H9 (cell line): ENCODE measurements at regions not wholly inside any gene's neighbourhood (a gene's known extent, or its start where the extent isn't known, plus 50 kb on each side); places are given as distances from the start of the nearest gene placed in this dataset.

Source experiments
- DNase-seq: peaks from one replicate; pipeline ENCODE4 v3.0.0-alpha.2; 2017
- H2AFZ ChIP-seq: one replicate; pipeline ENCODE4 v1.6.1; 2013; ENCODE audit warnings: mild to moderate bottlenecking, low read length, control low read depth, moderate library complexity
- H2AK5ac ChIP-seq: 2 replicates; pipeline ENCODE4 v1.6.1; 2013; ENCODE audit warnings: low read length, control low read depth, mixed read lengths; ENCODE audit not compliant: insufficient read length
- H2BK120ac ChIP-seq: one replicate; pipeline ENCODE4 v1.6.1; 2013; ENCODE audit warnings: low read depth, mild to moderate bottlenecking, low read length, control low read depth, inconsistent platforms; ENCODE audit not compliant: poor library complexity, severe bottlenecking
- H2BK12ac ChIP-seq: 2 replicates; pipeline ENCODE4 v1.6.1; 2013; ENCODE audit warnings: low read length, control low read depth, mixed read lengths, low read depth; ENCODE audit not compliant: insufficient read length
- H2BK15ac ChIP-seq: 2 replicates; pipeline ENCODE4 v1.6.1; 2013; ENCODE audit warnings: low read depth, low read length, control low read depth
- H2BK20ac ChIP-seq: one replicate; pipeline ENCODE4 v1.6.1; 2013; ENCODE audit warnings: low read depth, mild to moderate bottlenecking, low read length, control low read depth, inconsistent platforms; ENCODE audit not compliant: poor library complexity, severe bottlenecking
- H2BK5ac ChIP-seq: 2 replicates; pipeline ENCODE4 v1.6.1; 2013; ENCODE audit warnings: low read length, control low read depth, mixed read lengths; ENCODE audit not compliant: insufficient read length
- H3K14ac ChIP-seq: 2 replicates; pipeline ENCODE4 v1.6.1; 2013; ENCODE audit warnings: low read length, control low read depth; ENCODE audit not compliant: insufficient read depth
- H3K18ac ChIP-seq: 2 replicates; pipeline ENCODE4 v1.6.1; 2013; ENCODE audit warnings: low read depth, mild to moderate bottlenecking, mixed read lengths, low read length, control low read depth; ENCODE audit not compliant: insufficient read length
- H3K23ac ChIP-seq: 2 replicates; pipeline ENCODE4 v1.6.1; 2013; ENCODE audit warnings: low read length, control low read depth, mixed read lengths, low read depth; ENCODE audit not compliant: insufficient read length
- H3K23me2 ChIP-seq: 2 replicates; pipeline ENCODE4 v1.6.1; 2013; ENCODE audit warnings: low read depth, mild to moderate bottlenecking, mixed read lengths, low read length, control low read depth; ENCODE audit not compliant: insufficient read length, poor library complexity, severe bottlenecking
- H3K27ac ChIP-seq: 2 replicates; pipeline ENCODE4 v1.5.1; 2013; ENCODE audit warnings: low read length, control low read depth, mixed read lengths, low read depth; ENCODE audit not compliant: insufficient read length
- H3K27me3 ChIP-seq: 2 replicates; pipeline ENCODE4 v1.6.1; 2013; ENCODE audit warnings: low read length, control low read depth, inconsistent platforms; ENCODE audit not compliant: insufficient read depth
- H3K4ac ChIP-seq: 2 replicates; pipeline ENCODE4 v1.6.1; 2013; ENCODE audit warnings: low read depth, mild to moderate bottlenecking, control low read depth, inconsistent platforms, low read length, moderate library complexity
- H3K4me1 ChIP-seq: 2 replicates; pipeline ENCODE4 v1.6.1; 2013; ENCODE audit warnings: low read length, control low read depth, inconsistent platforms; ENCODE audit not compliant: insufficient read depth
- H3K4me2 ChIP-seq: 2 replicates; pipeline ENCODE4 v1.6.1; 2013; ENCODE audit warnings: low read length, control low read depth, mixed read lengths; ENCODE audit not compliant: insufficient read length, insufficient read depth
- H3K56ac ChIP-seq: 2 replicates; pipeline ENCODE4 v1.6.1; 2013; ENCODE audit warnings: low read depth, mild to moderate bottlenecking, mixed read lengths, low read length, control low read depth; ENCODE audit not compliant: insufficient read length
- H3K79me1 ChIP-seq: 2 replicates; pipeline ENCODE4 v1.6.1; 2013; ENCODE audit warnings: low read depth, mild to moderate bottlenecking, moderate library complexity, low read length, control low read depth, inconsistent platforms; ENCODE audit not compliant: insufficient read depth, poor library complexity, severe bottlenecking
- H3K79me2 ChIP-seq: 2 replicates; pipeline ENCODE4 v1.6.1; 2013; ENCODE audit warnings: low read length, control low read depth, inconsistent platforms; ENCODE audit not compliant: insufficient read depth
- H3K9ac ChIP-seq: 2 replicates; pipeline ENCODE4 v1.6.1; 2013; ENCODE audit warnings: low read length, control low read depth, mixed read lengths; ENCODE audit not compliant: insufficient read length; ENCODE audit errors: extremely low read depth
- H3K9me3 ChIP-seq: one replicate; pipeline ENCODE4 v1.6.1; 2013; ENCODE audit warnings: low read depth, low read length, inconsistent platforms; ENCODE audit not compliant: control insufficient read depth
- H3T11ph ChIP-seq: one replicate; pipeline ENCODE4 v1.6.1; 2013; ENCODE audit warnings: mild to moderate bottlenecking, low read length, control low read depth, inconsistent platforms
- H4K20me1 ChIP-seq: one replicate; pipeline ENCODE4 v1.6.1; 2013; ENCODE audit not compliant: control insufficient read depth, insufficient read length, insufficient read depth
- H4K5ac ChIP-seq: 2 replicates; pipeline ENCODE4 v1.6.1; 2013; ENCODE audit warnings: low read depth, mild to moderate bottlenecking, mixed read lengths, low read length, control low read depth; ENCODE audit not compliant: insufficient read length
- H4K8ac ChIP-seq: replicated peaks from 2 replicates; pipeline ENCODE4 v1.6.1; 2013; ENCODE audit warnings: low read length, control low read depth, mixed read lengths, low read depth; ENCODE audit not compliant: insufficient read length
- H4K91ac ChIP-seq: 2 replicates; pipeline ENCODE4 v1.6.1; 2013; ENCODE audit warnings: low read depth, mild to moderate bottlenecking, moderate library complexity, mixed read lengths, low read length, control low read depth; ENCODE audit not compliant: insufficient read length
- H3K27ac Mint-ChIP-seq, 3 experiments: 2 replicates in 2 of 3; 3 replicates in 1 of 3; pipeline ENCODE4 v1.8.0; 2020 to 2021; ENCODE audit warnings: mixed read lengths in 3 of 3, mild to moderate bottlenecking in 1 of 3, moderate library complexity in 1 of 3
- H3K27me3 Mint-ChIP-seq: 2 replicates; pipeline ENCODE4 v1.8.0; 2021; ENCODE audit warnings: low read depth, mild to moderate bottlenecking, moderate library complexity, mixed read lengths
- H3K36me3 Mint-ChIP-seq, 3 experiments: 2 replicates in 2 of 3; 3 replicates in 1 of 3; pipeline ENCODE4 v1.8.0; 2020 to 2021; ENCODE audit warnings: low read depth in 3 of 3, mixed read lengths in 3 of 3; ENCODE audit not compliant: insufficient read depth in 1 of 3
- H3K4me1 Mint-ChIP-seq, 2 experiments: 2 replicates each; pipeline ENCODE4 v1.8.0; 2020; ENCODE audit warnings: mixed read lengths in 2 of 2
- H3K4me3 Mint-ChIP-seq, 2 experiments: 2 replicates in 1 of 2; 3 replicates in 1 of 2; pipeline ENCODE4 v1.8.0; 2020 to 2021; ENCODE audit warnings: mild to moderate bottlenecking in 2 of 2, mixed read lengths in 2 of 2, moderate library complexity in 1 of 2
- H3K9me3 Mint-ChIP-seq, 2 experiments: 2 replicates in 1 of 2; 3 replicates in 1 of 2; pipeline ENCODE4 v1.8.0; 2020; ENCODE audit warnings: mild to moderate bottlenecking in 2 of 2, mixed read lengths in 2 of 2, moderate library complexity in 1 of 2
- WGBS: extraction: QIAGEN DNeasy Blood & Tissue Kit; methylation state at CpG from one replicate; pipeline ENCODE4 v1.1.7; 2013; ENCODE audit warnings: missing lambda C conversion rate, low lambda C conversion rate, mixed read lengths; ENCODE audit not compliant: insufficient read length; ENCODE audit errors: extremely low coverage; 5-methylcytosine and 5-hydroxymethylcytosine counted together
- TF ChIP-seq, protein P1 (sequence below): fragments of 200-600 bp; sonication (generic); conservative IDR thresholded peaks from 3 replicates; pipeline ENCODE4 v1.8.0; 2021; ENCODE audit warnings: antibody characterized with exemption, mild to moderate bottlenecking

DNA sequence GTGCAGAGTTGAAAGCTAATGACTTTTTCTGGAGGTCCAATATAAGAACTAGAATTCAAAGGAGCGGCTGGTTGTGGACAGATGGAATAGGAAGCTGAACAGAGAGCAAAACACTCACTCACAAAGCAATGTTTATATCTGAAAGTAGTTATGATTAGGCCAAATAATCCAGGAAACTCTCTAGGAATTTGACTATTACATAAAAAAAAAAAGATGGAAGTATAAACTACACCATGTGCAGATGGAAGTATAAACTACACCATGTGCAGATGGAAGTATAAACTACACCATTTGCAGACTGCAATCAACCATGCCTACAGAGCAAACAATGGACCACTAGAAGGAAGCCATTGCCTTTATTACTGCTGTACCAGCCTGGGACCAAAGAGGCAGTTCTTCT lies 771.1 kb downstream of the BRINP3 start:
- Histone ChIP-seq H3T11ph (no peak overlapping the region), H3K9ac (no peak overlapping the region), H3K56ac (no peak overlapping the region), H4K20me1 (no peaks in the 10 kb centered on the region), H3K4ac (no peak overlapping the region), H2BK15ac (no peak overlapping the region), H2AFZ (no peak overlapping the region), H2BK12ac (no peak overlapping the region), H3K23ac (no peak overlapping the region), H4K91ac (no peak overlapping the region), H3K23me2 (no peaks in the 10 kb centered on the region), H3K79me2 (no peaks in the 10 kb centered on the region), H3K79me1 (no peaks in the 10 kb centered on the region), H3K9me3 (no peaks in the 10 kb centered on the region), H4K5ac (no peak overlapping the region), H3K14ac (no peak overlapping the region), H3K4me1 (no peaks in the 10 kb centered on the region), H2BK20ac (no peak overlapping the region), H3K27me3 (no peaks in the 10 kb centered on the region), H4K8ac (no peak overlapping the region), H3K27ac (no peak overlapping the region), H3K18ac (no peak overlapping the region), H3K4me2 (no peak overlapping the region), H2AK5ac (no peak overlapping the region), H2BK5ac (no peak overlapping the region), H2BK120ac (no peak overlapping the region)
- Mint-ChIP-seq H3K4me3 (no peak overlapping the region; a peak in 1 of 5 replicates), H3K27ac (no peak overlapping the region), H3K9me3 (no peaks in the 10 kb centered on the region), H3K27me3 (peaks cover 4% of the 10 kb centered on the region; the same call in 1 of the 2 replicates), H3K36me3 (no peaks in the 10 kb centered on the region), H3K4me1 (no peaks in the 10 kb centered on the region)
- TF ChIP-seq, protein P1, sequence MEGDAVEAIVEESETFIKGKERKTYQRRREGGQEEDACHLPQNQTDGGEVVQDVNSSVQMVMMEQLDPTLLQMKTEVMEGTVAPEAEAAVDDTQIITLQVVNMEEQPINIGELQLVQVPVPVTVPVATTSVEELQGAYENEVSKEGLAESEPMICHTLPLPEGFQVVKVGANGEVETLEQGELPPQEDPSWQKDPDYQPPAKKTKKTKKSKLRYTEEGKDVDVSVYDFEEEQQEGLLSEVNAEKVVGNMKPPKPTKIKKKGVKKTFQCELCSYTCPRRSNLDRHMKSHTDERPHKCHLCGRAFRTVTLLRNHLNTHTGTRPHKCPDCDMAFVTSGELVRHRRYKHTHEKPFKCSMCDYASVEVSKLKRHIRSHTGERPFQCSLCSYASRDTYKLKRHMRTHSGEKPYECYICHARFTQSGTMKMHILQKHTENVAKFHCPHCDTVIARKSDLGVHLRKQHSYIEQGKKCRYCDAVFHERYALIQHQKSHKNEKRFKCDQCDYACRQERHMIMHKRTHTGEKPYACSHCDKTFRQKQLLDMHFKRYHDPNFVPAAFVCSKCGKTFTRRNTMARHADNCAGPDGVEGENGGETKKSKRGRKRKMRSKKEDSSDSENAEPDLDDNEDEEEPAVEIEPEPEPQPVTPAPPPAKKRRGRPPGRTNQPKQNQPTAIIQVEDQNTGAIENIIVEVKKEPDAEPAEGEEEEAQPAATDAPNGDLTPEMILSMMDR: no peak
- no peak for DNase-seq
- no CpG with 5 or more reads among the region's 1 CpG for WGBS
